ENCODE measurements at regions not wholly inside any gene's neighbourhood (a gene's known extent, or its start where the extent isn't known, plus 50 kb on each side); places are given as distances from the start of the nearest gene placed in this dataset.

GRCh38 chr9:106075236-106075959 lies 381.1 kb downstream of the TMEM38B start:
- H3K4me2 ChIP-seq (ENCODE audit: low read length) = no peak overlapping the region
- BruUV-seq (replicated peaks) = no TSS peak
- H3K9me2 ChIP-seq (replicated peaks; ENCODE audit: low read length) = no peaks in the 10 kb centered on the region
- no peak for DNase-seq
- H3K9me3 ChIP-seq (ENCODE audit: low read length) = no peaks in the 10 kb centered on the region
- H3K79me2 ChIP-seq (ENCODE audit: low read length) = no peaks in the 10 kb centered on the region
- no peaks in the 10 kb centered on the region for H3K27me3 ChIP-seq (ENCODE audit: low read length)
- no peaks in the 10 kb centered on the region for H3F3A ChIP-seq (ENCODE audit: low read length, unreplicated experiment)
- no peak overlapping the region for H3K4me3 ChIP-seq (ENCODE audit: low read length)
- TF ChIP-seq EZH2phosphoT487 (IDR thresholded peaks at IDR 0.05; ENCODE audit: borderline replicate concordance, low read length) (no peak), CTCF (conservative IDR thresholded peaks at IDR 0.05; ENCODE audit: low read depth, low read length) (no peak), EZH2 (IDR thresholded peaks at IDR 0.05; ENCODE audit: low read length, unreplicated experiment) (no peak)
- intact Hi-C loops (cut with micrococcal nuclease) = no loop called here
- H3K9ac ChIP-seq (ENCODE audit: low read length) = no peak overlapping the region
- no peak overlapping the region for H3K27ac ChIP-seq (ENCODE audit: low read length)
- H4K20me1 ChIP-seq (ENCODE audit: low read length) = no peaks in the 10 kb centered on the region
- POLR2A ChIA-PET (ENCODE audit: unreplicated experiment) = no interaction called here
- CTCF ChIA-PET = interaction anchor here (0.7 kb wide), 1 partner anchor 36 kb away, joined by 4 read pairs; no protein-coding TSS in a partner anchor
- no peak overlapping the region for H2AFZ ChIP-seq (ENCODE audit: low read length)
- ATAC-seq = no peak
- no peaks in the 10 kb centered on the region for H3K4me1 ChIP-seq (ENCODE audit: insufficient read depth, low read length)
- no peaks in the 10 kb centered on the region for H3K36me3 ChIP-seq (ENCODE audit: low read depth, low read length)

- no peak overlapping the region for H2AFZ ChIP-seq (ENCODE audit: low read length)
- no peaks in the 10 kb centered on the region for H3F3A ChIP-seq (ENCODE audit: low read length, unreplicated experiment)
- DNase-seq = peak; percentile 49
- H3K79me2 ChIP-seq (ENCODE audit: low read length) = no peaks in the 10 kb centered on the region
- H3K9me2 ChIP-seq (replicated peaks; ENCODE audit: low read length) = no peaks in the 10 kb centered on the region
- no peak overlapping the region for H3K4me3 ChIP-seq (ENCODE audit: low read length)
- H3K4me1 ChIP-seq (ENCODE audit: insufficient read depth, low read length) = no peaks in the 10 kb centered on the region
- ATAC-seq = no peak
- H3K4me2 ChIP-seq (ENCODE audit: low read length) = no peak overlapping the region
- no peaks in the 10 kb centered on the region for H3K9me3 ChIP-seq (ENCODE audit: low read length)
- no peaks in the 10 kb centered on the region for H3K27me3 ChIP-seq (ENCODE audit: low read length)
- ChIA-PET CTCF (interaction anchor here (0.7 kb wide), 1 partner anchor 35 kb away, joined by 4 read pairs; no protein-coding TSS in a partner anchor), POLR2A (ENCODE audit: unreplicated experiment) (no interaction called here)
- intact Hi-C loops (cut with micrococcal nuclease) = no loop called here
- H4K20me1 ChIP-seq (ENCODE audit: low read length) = no peaks in the 10 kb centered on the region
- H3K27ac ChIP-seq (ENCODE audit: low read length) = no peak overlapping the region
- no TSS peak for BruUV-seq (replicated peaks)
- no peaks in the 10 kb centered on the region for H3K36me3 ChIP-seq (ENCODE audit: low read depth, low read length)
- TF ChIP-seq EZH2 (IDR thresholded peaks at IDR 0.05; ENCODE audit: low read length, unreplicated experiment) (no peak), EZH2phosphoT487 (IDR thresholded peaks at IDR 0.05; ENCODE audit: borderline replicate concordance, low read length) (no peak), CTCF (conservative IDR thresholded peaks at IDR 0.05; ENCODE audit: low read depth, low read length) (no peak)
- no peak overlapping the region for H3K9ac ChIP-seq (ENCODE audit: low read length)
Measured at GRCh38 chr9:106075960-106076327, 381.6 kb downstream of the TMEM38B start.

GRCh38 chr9:106076711-106077110 lies 382.4 kb downstream of the TMEM38B start:
- Histone ChIP-seq H3K9me2 (replicated peaks; ENCODE audit: low read length) (no peaks in the 10 kb centered on the region), H3K79me2 (ENCODE audit: low read length) (no peaks in the 10 kb centered on the region), H3K9ac (ENCODE audit: low read length) (no peak overlapping the region), H3K4me2 (ENCODE audit: low read length) (no peak overlapping the region), H3K9me3 (ENCODE audit: low read length) (no peaks in the 10 kb centered on the region), H3K36me3 (ENCODE audit: low read depth, low read length) (no peaks in the 10 kb centered on the region), H2AFZ (ENCODE audit: low read length) (no peak overlapping the region), H3K27me3 (ENCODE audit: low read length) (no peaks in the 10 kb centered on the region), H3K27ac (ENCODE audit: low read length) (no peak overlapping the region), H3F3A (ENCODE audit: low read length, unreplicated experiment) (no peaks in the 10 kb centered on the region), H4K20me1 (ENCODE audit: low read length) (no peaks in the 10 kb centered on the region), H3K4me3 (ENCODE audit: low read length) (no peak overlapping the region), H3K4me1 (ENCODE audit: insufficient read depth, low read length) (no peaks in the 10 kb centered on the region)
- CTCF ChIA-PET = no interaction called here
- TF ChIP-seq EZH2 (IDR thresholded peaks at IDR 0.05; ENCODE audit: low read length, unreplicated experiment) (no peak), EZH2phosphoT487 (IDR thresholded peaks at IDR 0.05; ENCODE audit: borderline replicate concordance, low read length) (no peak)
- POLR2A ChIA-PET (ENCODE audit: unreplicated experiment) = no interaction called here
- DNase-seq (no peak), ATAC-seq (no peak)
- intact Hi-C loops (cut with micrococcal nuclease) = no loop called here
- BruUV-seq (replicated peaks) = no TSS peak
